Ascending aorta (tissue), 2 donors: ENCODE measurements at regions not wholly inside any gene's neighbourhood (a gene's known extent, or its start where the extent isn't known, plus 50 kb on each side); places are given as distances from the start of the nearest gene placed in this dataset.

Experiments
- DNase-seq, 2 donors: peaks; one replicate each; pipeline ENCODE4 v3.0.0-alpha.2; 2019; ENCODE audit warnings: low spot score in 2 of 2
- H3K27ac ChIP-seq, 2 donors: fragments of 200-600 bp; sonication (generic); one replicate each; pipeline ENCODE4 v1.5.1; 2016 to 2017; ENCODE audit warnings: mild to moderate bottlenecking in 1 of 2
- H3K27me3 ChIP-seq: fragments of 200-600 bp; sonication (generic); one replicate; pipeline ENCODE4 v1.5.1; 2017
- H3K36me3 ChIP-seq, 2 donors: fragments of 200-600 bp; sonication (generic); one replicate each; pipeline ENCODE4 v1.5.1; 2016
- H3K4me1 ChIP-seq, 2 donors: fragments of 200-600 bp; sonication (generic); one replicate each; pipeline ENCODE4 v1.5.1; 2016 to 2017; ENCODE audit warnings: mild to moderate bottlenecking in 1 of 2
- H3K4me3 ChIP-seq, 2 donors: fragments of 200-600 bp; sonication (generic); one replicate each; pipeline ENCODE4 v1.5.1; 2016 to 2017; ENCODE audit warnings: mild to moderate bottlenecking in 1 of 2
- H3K9me3 ChIP-seq, 2 donors: fragments of 200-600 bp; sonication (generic); one replicate each; pipeline ENCODE4 v1.5.1; 2016
- intact Hi-C: fragments of 100-400 bp; cut with DNase I; formaldehyde crosslinking; loops from one replicate; pipeline ENCODE4 v1.15.1; 2023
- TF ChIP-seq, protein P1 (sequence below), 3 experiments: fragments of 200-600 bp in 2 of 3; fragments of 450-650 bp in 1 of 3; sonication (generic) in 2 of 3; IDR thresholded peaks; one replicate each; pipeline ENCODE4 v1.5.1; 2016 to 2019; ENCODE audit warnings: antibody characterized with exemption in 3 of 3, mild to moderate bottlenecking in 1 of 3, moderate library complexity in 1 of 3

DNA sequence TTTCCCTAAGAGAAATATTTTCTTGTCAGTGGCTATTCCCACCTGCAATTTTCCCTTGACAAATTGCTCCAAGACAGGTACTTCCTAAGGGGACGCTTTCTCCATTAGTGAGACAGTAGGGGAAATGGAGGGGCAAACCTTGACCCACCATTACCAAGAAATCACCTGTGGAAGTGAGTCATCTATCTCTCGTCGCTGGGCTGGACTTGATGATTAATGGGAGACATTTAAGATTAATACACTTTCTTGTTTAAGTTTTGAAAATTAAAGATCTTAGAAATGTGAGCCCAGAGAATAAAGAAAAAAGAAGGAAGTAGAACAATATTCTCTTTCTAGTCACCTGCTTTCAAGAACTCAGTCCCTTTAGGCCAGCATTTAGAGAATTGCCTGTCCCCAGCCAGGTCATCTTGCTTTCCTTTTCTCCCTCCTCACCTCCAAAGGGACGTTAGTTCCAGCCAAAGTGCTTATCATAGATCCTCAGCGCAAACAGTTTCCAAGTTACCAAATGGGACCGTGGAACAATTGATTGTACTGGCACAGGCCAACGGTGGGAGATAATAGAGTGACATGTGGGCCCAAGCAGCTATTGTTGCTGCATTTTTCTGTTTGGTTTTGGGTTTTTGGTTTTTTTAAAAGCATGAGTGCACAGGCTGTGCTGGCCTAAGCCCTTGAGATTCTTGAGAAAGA lies 284.4 kb downstream of the ENC1 start:
- no peak for DNase-seq
- intact Hi-C loops, result no loop called here

DNA sequence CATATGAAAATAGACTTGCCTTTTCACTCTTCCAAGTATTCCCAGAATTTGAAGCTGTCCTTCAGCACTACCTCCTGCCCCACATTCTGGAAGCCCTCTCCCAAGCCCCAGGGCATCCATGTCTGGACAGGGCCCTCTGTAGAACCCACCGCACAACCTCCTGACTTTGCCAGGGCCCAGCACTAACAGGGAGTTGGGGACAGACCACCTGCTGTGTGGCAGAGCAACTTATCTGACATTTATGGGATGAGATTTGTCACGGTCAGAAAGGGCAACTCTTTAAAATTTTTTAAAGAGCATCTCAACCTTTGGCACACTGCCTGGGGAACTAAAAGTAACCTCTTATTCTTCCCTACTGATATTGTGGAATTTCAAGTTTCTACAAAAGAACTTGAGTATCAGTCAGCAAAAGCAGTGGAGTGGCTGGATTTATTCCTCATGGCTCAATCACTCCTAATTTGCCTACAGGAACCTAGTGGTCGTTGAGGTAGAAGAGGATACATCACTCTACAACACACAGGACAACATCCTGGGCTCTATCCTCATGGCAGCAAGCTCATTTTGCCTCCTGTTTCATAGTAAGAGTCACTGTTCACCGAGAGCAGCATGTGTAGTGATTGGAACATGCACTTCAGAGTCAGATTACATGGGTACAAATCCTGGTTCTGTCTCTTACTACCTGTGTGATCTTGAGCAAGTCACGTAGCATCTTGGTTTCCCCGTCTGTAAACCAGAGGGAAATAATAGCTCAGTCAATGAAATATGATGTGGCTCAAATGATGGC lies 285.3 kb downstream of the ENC1 start:
- Histone ChIP-seq H3K9me3 (no peaks in the 10 kb centered on the region), H3K36me3 (no peaks in the 10 kb centered on the region), H3K4me1 (no peaks in the 10 kb centered on the region), H3K27ac (no peak overlapping the region), H3K27me3 (no peaks in the 10 kb centered on the region), H3K4me3 (no peak overlapping the region)
- TF ChIP-seq, protein P1, sequence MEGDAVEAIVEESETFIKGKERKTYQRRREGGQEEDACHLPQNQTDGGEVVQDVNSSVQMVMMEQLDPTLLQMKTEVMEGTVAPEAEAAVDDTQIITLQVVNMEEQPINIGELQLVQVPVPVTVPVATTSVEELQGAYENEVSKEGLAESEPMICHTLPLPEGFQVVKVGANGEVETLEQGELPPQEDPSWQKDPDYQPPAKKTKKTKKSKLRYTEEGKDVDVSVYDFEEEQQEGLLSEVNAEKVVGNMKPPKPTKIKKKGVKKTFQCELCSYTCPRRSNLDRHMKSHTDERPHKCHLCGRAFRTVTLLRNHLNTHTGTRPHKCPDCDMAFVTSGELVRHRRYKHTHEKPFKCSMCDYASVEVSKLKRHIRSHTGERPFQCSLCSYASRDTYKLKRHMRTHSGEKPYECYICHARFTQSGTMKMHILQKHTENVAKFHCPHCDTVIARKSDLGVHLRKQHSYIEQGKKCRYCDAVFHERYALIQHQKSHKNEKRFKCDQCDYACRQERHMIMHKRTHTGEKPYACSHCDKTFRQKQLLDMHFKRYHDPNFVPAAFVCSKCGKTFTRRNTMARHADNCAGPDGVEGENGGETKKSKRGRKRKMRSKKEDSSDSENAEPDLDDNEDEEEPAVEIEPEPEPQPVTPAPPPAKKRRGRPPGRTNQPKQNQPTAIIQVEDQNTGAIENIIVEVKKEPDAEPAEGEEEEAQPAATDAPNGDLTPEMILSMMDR (IDR thresholded peaks at IDR 0.05), result no peak
- intact Hi-C loops, result no loop called here
- no peak for DNase-seq

More for the DNA sequence above, 284.4 kb downstream of the ENC1 start:
- Histone ChIP-seq H3K27me3 (no peaks in the 10 kb centered on the region), H3K4me3 (no peak overlapping the region), H3K9me3 (no peaks in the 10 kb centered on the region), H3K36me3 (no peaks in the 10 kb centered on the region), H3K4me1 (no peaks in the 10 kb centered on the region), H3K27ac (no peak overlapping the region)
- TF ChIP-seq, protein P1 (IDR thresholded peaks at IDR 0.05), result no peak

DNA sequence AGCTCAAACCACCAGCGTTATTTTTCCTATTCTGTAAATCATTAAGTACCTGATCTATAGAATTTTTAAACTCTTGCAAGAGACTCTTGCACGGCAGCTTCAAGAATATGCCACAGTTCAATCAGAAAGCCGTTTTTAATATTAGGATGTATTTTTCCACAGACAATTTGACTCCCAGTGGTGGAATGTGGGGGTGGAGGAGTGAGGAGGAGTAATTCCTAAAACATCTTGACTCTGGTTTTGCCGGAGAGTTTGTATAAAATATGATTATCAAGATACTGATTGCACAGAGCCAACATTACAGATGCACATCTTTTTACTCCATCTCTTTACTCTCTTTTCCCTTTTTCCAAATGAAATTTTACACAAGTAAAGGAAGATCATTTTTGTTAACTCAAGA lies 288.3 kb downstream of the ENC1 start:
- Histone ChIP-seq H3K9me3 (no peaks in the 10 kb centered on the region), H3K36me3 (no peaks in the 10 kb centered on the region), H3K4me1 (no peaks in the 10 kb centered on the region), H3K4me3 (no peak overlapping the region), H3K27me3 (no peaks in the 10 kb centered on the region), H3K27ac (no peak overlapping the region)
- DNase-seq, result no peak
- intact Hi-C loops, result no loop called here
- TF ChIP-seq, protein P1 (IDR thresholded peaks at IDR 0.05), result no peak

DNA sequence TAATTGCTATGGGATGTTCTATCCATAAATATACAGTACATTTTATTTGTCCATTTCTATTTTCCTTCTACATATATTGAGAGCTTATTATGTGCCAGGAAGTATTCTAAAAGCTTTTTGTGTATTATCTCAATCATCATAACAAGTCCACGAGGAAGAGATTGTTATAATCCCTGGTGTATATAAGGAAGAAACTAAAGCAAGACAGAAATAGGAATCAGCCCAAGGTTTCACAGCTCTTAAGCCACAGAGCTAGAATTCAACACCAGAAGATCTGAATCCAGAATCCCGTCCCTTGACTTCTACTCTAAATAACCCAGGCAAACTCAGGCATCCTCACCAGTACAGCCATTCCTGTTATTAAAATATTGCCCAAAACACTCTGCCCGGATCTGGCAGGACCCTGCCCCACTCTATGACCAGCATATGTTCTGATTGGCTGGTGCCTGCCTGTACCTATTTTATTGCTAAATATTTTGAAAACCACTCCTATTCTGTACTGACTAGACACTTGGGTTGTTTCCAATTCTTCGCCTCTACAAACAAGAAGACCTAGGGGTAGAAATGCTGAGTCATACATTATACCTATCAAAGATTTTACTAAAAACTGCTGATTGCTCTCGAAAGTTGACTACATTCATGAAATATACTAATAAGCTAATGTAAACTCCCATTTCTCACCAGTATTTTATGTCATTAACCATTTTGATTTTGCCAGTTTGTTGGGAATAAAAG lies 297.4 kb downstream of the ENC1 start:
- Histone ChIP-seq H3K9me3 (no peaks in the 10 kb centered on the region), H3K4me1 (no peaks in the 10 kb centered on the region), H3K36me3 (no peaks in the 10 kb centered on the region), H3K27me3 (no peaks in the 10 kb centered on the region), H3K27ac (no peak overlapping the region), H3K4me3 (no peak overlapping the region)
- DNase-seq, result no peak
- intact Hi-C loops, result no loop called here
- TF ChIP-seq, protein P1 (IDR thresholded peaks at IDR 0.05), result no peak

DNA sequence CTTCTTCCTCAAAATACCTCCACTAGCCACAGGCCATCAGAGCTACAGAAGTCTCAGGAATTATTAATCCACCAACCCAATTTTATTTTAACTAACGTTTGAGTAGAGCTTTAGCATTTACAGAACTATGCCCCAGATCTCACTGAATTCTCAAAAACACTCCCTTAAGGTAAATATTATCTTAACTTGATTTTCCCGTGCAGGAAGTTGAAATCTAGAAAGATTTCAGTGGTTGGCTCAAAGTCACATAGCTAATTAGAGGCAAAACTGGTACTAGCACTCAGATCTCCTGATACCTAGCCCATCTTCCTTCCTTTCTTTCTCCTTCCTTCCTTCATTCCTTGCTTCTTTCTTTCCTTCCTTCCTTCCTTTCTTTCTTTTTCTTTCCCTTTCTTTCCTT lies 298.3 kb downstream of the ENC1 start:
- TF ChIP-seq, protein P1 (IDR thresholded peaks at IDR 0.05), result no peak
- no peaks in the 10 kb centered on the region for H3K9me3 ChIP-seq
- DNase-seq, result no peak
- no peak overlapping the region for H3K4me3 ChIP-seq
- no peaks in the 10 kb centered on the region for H3K36me3 ChIP-seq
- intact Hi-C loops, result no loop called here
- no peaks in the 10 kb centered on the region for H3K4me1 ChIP-seq
- no peaks in the 10 kb centered on the region for H3K27me3 ChIP-seq
- H3K27ac ChIP-seq, result no peak overlapping the region
